Keratinocyte (primary cell): ENCODE measurements at regions not wholly inside any gene's neighbourhood (a gene's known extent, or its start where the extent isn't known, plus 50 kb on each side); places are given as distances from the start of the nearest gene placed in this dataset.

ENCODE experiments used
- DNase-seq: peaks from one replicate; pipeline ENCODE4 v3.0.0-alpha.2; 2011; ENCODE audit warnings: low read depth, missing footprints, low spot score
- FAIRE-seq: peaks from 2 replicates; lab custom pipeline; 2011; peaks lifted over from hg19 to GRCh38; lab: Jason Lieb, UNC
- H2AFZ ChIP-seq: 2 replicates; pipeline ENCODE4 v1.6.0; 2012; ENCODE audit warnings: low read length, control low read depth, inconsistent platforms; ENCODE audit not compliant: control insufficient read depth
- H3K27ac ChIP-seq: 2 replicates; pipeline ENCODE4 v1.5.1; 2011; ENCODE audit warnings: low read length; ENCODE audit not compliant: control insufficient read depth, insufficient read depth
- H3K27me3 ChIP-seq: 3 replicates; pipeline ENCODE4 v1.6.0; 2011; ENCODE audit warnings: low read length; ENCODE audit not compliant: control insufficient read depth, insufficient read depth; ENCODE audit errors: extremely low read depth
- H3K36me3 ChIP-seq, 2 experiments: 2 replicates in 1 of 2; 3 replicates in 1 of 2; pipeline ENCODE4 v1.5.1; 2011; ENCODE audit warnings: low read length in 2 of 2, mild to moderate bottlenecking in 1 of 2; ENCODE audit not compliant: control insufficient read depth in 2 of 2, insufficient read depth in 2 of 2; ENCODE audit errors: extremely low read depth in 1 of 2
- H3K4me1 ChIP-seq: 3 replicates; pipeline ENCODE4 v1.5.1; 2011; ENCODE audit warnings: low read length; ENCODE audit not compliant: control insufficient read depth, insufficient read depth; ENCODE audit errors: extremely low read depth
- H3K4me2 ChIP-seq: 3 replicates; pipeline ENCODE4 v1.6.0; 2011; ENCODE audit warnings: low read depth, low read length; ENCODE audit not compliant: control insufficient read depth, insufficient read depth; ENCODE audit errors: extremely low read depth
- H3K4me3 ChIP-seq, 3 experiments: fragments of 200-600 bp in 1 of 3; sonication (generic) in 1 of 3; 2 replicates in 2 of 3; 3 replicates in 1 of 3; pipeline ENCODE4 v1.5.1; 2011 to 2016; ENCODE audit warnings: low read length in 3 of 3, mild to moderate bottlenecking in 3 of 3, control low read depth in 2 of 3, inconsistent platforms in 1 of 3, low read depth in 1 of 3, mixed read lengths in 1 of 3, mixed run types in 1 of 3, moderate library complexity in 1 of 3; ENCODE audit not compliant: control insufficient read depth in 2 of 3, insufficient read depth in 2 of 3; ENCODE audit errors: extremely low read depth in 1 of 3
- H3K79me2 ChIP-seq: 2 replicates; pipeline ENCODE4 v1.6.0; 2012; ENCODE audit warnings: low read length; ENCODE audit not compliant: control insufficient read depth, insufficient read depth
- H3K9ac ChIP-seq: 3 replicates; pipeline ENCODE4 v1.6.0; 2011; ENCODE audit warnings: low read length; ENCODE audit not compliant: control insufficient read depth, insufficient read depth; ENCODE audit errors: extremely low read depth
- H3K9me1 ChIP-seq: 3 replicates; pipeline ENCODE4 v1.6.0; 2011; ENCODE audit warnings: low read length; ENCODE audit not compliant: control insufficient read depth, insufficient read depth; ENCODE audit errors: extremely low read depth
- H3K9me3 ChIP-seq: 2 replicates; pipeline ENCODE4 v1.5.1; 2012; ENCODE audit warnings: low read depth, low read length; ENCODE audit not compliant: control insufficient read depth
- H4K20me1 ChIP-seq: 3 replicates; pipeline ENCODE4 v1.6.0; 2011; ENCODE audit warnings: low read length; ENCODE audit not compliant: control insufficient read depth, insufficient read depth; ENCODE audit errors: extremely low read depth
- CTCF ChIP-seq, 3 experiments: IDR thresholded peaks in 1 of 3; conservative IDR thresholded peaks in 1 of 3; optimal IDR thresholded peaks in 1 of 3; 2 replicates in 2 of 3; 3 replicates in 1 of 3; pipeline versions ENCODE3 to v1.5.1; 2011; ENCODE audit warnings: low read length in 3 of 3, mild to moderate bottlenecking in 3 of 3, moderate library complexity in 2 of 3, control low read depth in 1 of 3, inconsistent platforms in 1 of 3; ENCODE audit not compliant: insufficient read depth in 2 of 3; ENCODE audit errors: extremely low read depth in 1 of 3
- EZH2 ChIP-seq: IDR thresholded peaks from one replicate; pipeline ENCODE4 v1.6.1; 2012; ENCODE audit warnings: inconsistent platforms, mild to moderate bottlenecking, low read length, moderate library complexity
- dilution Hi-C: fragments of 300-500 bp; cut with MboI; formaldehyde crosslinking; loops from one replicate; pipeline ENCODE4 v1.7.0; 2020; ENCODE audit warnings: low sequenced_read_pairs; ENCODE audit not compliant: extremely low pct_ligation_motif_present

DNA sequence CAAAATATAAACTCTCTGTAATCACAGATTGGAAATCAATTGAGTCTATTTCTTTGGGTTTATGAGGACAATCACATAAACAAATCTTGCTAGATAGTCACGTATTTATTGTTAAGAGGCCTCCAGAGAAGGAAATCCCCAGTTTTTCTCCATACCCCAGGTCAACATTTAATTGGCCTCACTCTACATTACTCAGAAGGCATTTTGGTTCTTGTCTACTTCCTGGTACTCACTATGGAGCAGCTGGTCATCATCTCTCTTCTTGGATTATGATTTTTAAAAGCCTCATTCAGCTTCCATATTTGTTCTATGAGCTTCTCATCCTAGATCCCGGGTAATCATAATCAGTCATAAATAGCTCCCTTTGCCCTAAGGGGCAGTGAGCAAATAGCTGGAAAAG is 81.6 kb upstream of the LNX1 start:
- FAIRE-seq, result no peak
- Histone ChIP-seq H3K9ac (no peak overlapping the region), H3K79me2 (no peaks in the 10 kb centered on the region), H3K9me3 (no peaks in the 10 kb centered on the region), H3K36me3 (no peaks in the 10 kb centered on the region), H3K9me1 (no peaks in the 10 kb centered on the region), H3K4me2 (no peak overlapping the region), H3K27me3 (peaks cover 8% of the 10 kb centered on the region), H3K4me1 (no peaks in the 10 kb centered on the region), H4K20me1 (no peaks in the 10 kb centered on the region), H2AFZ (no peak overlapping the region), H3K4me3 (no peak overlapping the region), H3K27ac (no peak overlapping the region)
- no peak for DNase-seq
- TF ChIP-seq EZH2 (no peak), CTCF (optimal IDR thresholded peaks at IDR 0.05 in 1 of 3, IDR thresholded peaks at IDR 0.05 in 1 of 3, conservative IDR thresholded peaks at IDR 0.05 in 1 of 3; ENCODE audit: extremely low read depth in 1 of 3, insufficient read depth in 2 of 3, low read length in 3 of 3) (no peak)
- dilution Hi-C loops, result no loop called here

GRCh38 chr4:53671757-53672156 is 80.5 kb upstream of the LNX1 start:
- H3K4me2 ChIP-seq, result no peak overlapping the region
- FAIRE-seq (no peak), DNase-seq (no peak)
- dilution Hi-C loops, result no loop called here
- H3K9me1 ChIP-seq, result no peaks in the 10 kb centered on the region
- peaks cover 3% of the 10 kb centered on the region for H3K27me3 ChIP-seq
- H3K9ac ChIP-seq, result no peak overlapping the region
- no peaks in the 10 kb centered on the region for H4K20me1 ChIP-seq
- no peaks in the 10 kb centered on the region for H3K9me3 ChIP-seq
- H3K79me2 ChIP-seq, result no peaks in the 10 kb centered on the region
- no peak overlapping the region for H3K27ac ChIP-seq
- TF ChIP-seq CTCF (optimal IDR thresholded peaks at IDR 0.05 in 1 of 3, IDR thresholded peaks at IDR 0.05 in 1 of 3, conservative IDR thresholded peaks at IDR 0.05 in 1 of 3; ENCODE audit: extremely low read depth in 1 of 3, insufficient read depth in 2 of 3, low read length in 3 of 3) (no peak), EZH2 (no peak)
- no peaks in the 10 kb centered on the region for H3K36me3 ChIP-seq
- no peaks in the 10 kb centered on the region for H3K4me1 ChIP-seq
- no peak overlapping the region for H2AFZ ChIP-seq
- H3K4me3 ChIP-seq, result no peak overlapping the region
